Esophagus squamous epithelium (tissue), 5 donors: ENCODE measurements at regions not wholly inside any gene's neighbourhood (a gene's known extent, or its start where the extent isn't known, plus 50 kb on each side); places are given as distances from the start of the nearest gene placed in this dataset.

Experiments
- DNase-seq: peaks from one replicate; lab custom pipeline; 2025; lab: John Stamatoyannopoulos, UW
- H3K27ac ChIP-seq, 4 donors: fragments of 200-600 bp; sonication (generic); one replicate each; pipeline ENCODE4 v1.5.1; 2016 to 2019; ENCODE audit warnings: mild to moderate bottlenecking in 1 of 4
- H3K27me3 ChIP-seq, 4 donors: fragments of 200-600 bp; sonication (generic); 1 replicate in 3 of 4; 2 replicates in 1 of 4; pipeline versions ENCODE4 v1.5.1 to v1.6.0; 2017 to 2021; ENCODE audit warnings: antibody characterized with exemption in 1 of 4
- H3K36me3 ChIP-seq, 3 donors: fragments of 200-600 bp; sonication (generic); one replicate each; pipeline ENCODE4 v1.5.1; 2016 to 2019
- H3K4me1 ChIP-seq, 3 donors: fragments of 200-600 bp; sonication (generic); one replicate each; pipeline ENCODE4 v1.5.1; 2017 to 2019
- H3K4me3 ChIP-seq, 4 donors: fragments of 200-600 bp; sonication (generic); 1 replicate in 3 of 4; 2 replicates in 1 of 4; pipeline ENCODE4 v1.5.1; 2016 to 2019; ENCODE audit warnings: mild to moderate bottlenecking in 2 of 4, moderate library complexity in 1 of 4
- H3K9me3 ChIP-seq, 3 donors: fragments of 200-600 bp; sonication (generic); one replicate each; pipeline ENCODE4 v1.5.1; 2016 to 2019
- POLR2A ChIP-seq, 4 donors: fragments of 450-650 bp; IDR thresholded peaks; one replicate each; pipeline ENCODE4 v1.6.1; 2017; ENCODE audit warnings: antibody characterized with exemption in 4 of 4, mild to moderate bottlenecking in 4 of 4, moderate library complexity in 3 of 4
- WGBS, 2 donors: methylation state at CpG; one replicate each; pipeline ENCODE4 v1.1.5; 2018; 5-methylcytosine and 5-hydroxymethylcytosine counted together
- intact Hi-C: fragments of 100-400 bp; cut with DNase I; formaldehyde crosslinking; loops from one replicate; pipeline ENCODE4 v1.15.0; 2022
- TF ChIP-seq, protein P1 (sequence below), 6 experiments: fragments of 450-650 bp in 4 of 6; fragments of 200-600 bp in 2 of 6; sonication (generic) in 2 of 6; IDR thresholded peaks; one replicate each; pipeline ENCODE4 v1.5.1; 2016 to 2019; ENCODE audit warnings: antibody characterized with exemption in 6 of 6, mild to moderate bottlenecking in 4 of 6, moderate library complexity in 4 of 6
- donor health status: DM: yes; HTN: yes; CAD: no.

- no peak for DNase-seq
- no peaks in the 10 kb centered on the region for H3K4me1 ChIP-seq
- no peaks in the 10 kb centered on the region for H3K36me3 ChIP-seq
- H3K27ac ChIP-seq = no peak overlapping the region
- peaks cover 0 to 3% (median 0%) of the 10 kb centered on the region in 4 donors for H3K27me3 ChIP-seq
- TF ChIP-seq, protein P1, sequence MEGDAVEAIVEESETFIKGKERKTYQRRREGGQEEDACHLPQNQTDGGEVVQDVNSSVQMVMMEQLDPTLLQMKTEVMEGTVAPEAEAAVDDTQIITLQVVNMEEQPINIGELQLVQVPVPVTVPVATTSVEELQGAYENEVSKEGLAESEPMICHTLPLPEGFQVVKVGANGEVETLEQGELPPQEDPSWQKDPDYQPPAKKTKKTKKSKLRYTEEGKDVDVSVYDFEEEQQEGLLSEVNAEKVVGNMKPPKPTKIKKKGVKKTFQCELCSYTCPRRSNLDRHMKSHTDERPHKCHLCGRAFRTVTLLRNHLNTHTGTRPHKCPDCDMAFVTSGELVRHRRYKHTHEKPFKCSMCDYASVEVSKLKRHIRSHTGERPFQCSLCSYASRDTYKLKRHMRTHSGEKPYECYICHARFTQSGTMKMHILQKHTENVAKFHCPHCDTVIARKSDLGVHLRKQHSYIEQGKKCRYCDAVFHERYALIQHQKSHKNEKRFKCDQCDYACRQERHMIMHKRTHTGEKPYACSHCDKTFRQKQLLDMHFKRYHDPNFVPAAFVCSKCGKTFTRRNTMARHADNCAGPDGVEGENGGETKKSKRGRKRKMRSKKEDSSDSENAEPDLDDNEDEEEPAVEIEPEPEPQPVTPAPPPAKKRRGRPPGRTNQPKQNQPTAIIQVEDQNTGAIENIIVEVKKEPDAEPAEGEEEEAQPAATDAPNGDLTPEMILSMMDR (IDR thresholded peaks at IDR 0.05) = no peak
- no peak for TF ChIP-seq POLR2A (IDR thresholded peaks at IDR 0.05)
- 79 to 84% methylated on average over 5 of the region's 5 CpGs for WGBS, 2 donors
- intact Hi-C loops = no loop called here
- no peaks in the 10 kb centered on the region for H3K9me3 ChIP-seq
- no peak overlapping the region for H3K4me3 ChIP-seq
These were observed 279.3 kb downstream of the SKIDA1 start for GRCh38 chr10:21246178-21246577.

GRCh38 chr10:21243748-21244257 is 281.7 kb downstream of the SKIDA1 start:
- H3K9me3 ChIP-seq = no peaks in the 10 kb centered on the region
- no peak for TF ChIP-seq POLR2A (IDR thresholded peaks at IDR 0.05)
- TF ChIP-seq, protein P1 (IDR thresholded peaks at IDR 0.05) = no peak
- H3K4me3 ChIP-seq = no peak overlapping the region
- no peaks in the 10 kb centered on the region for H3K36me3 ChIP-seq
- no peak overlapping the region for H3K27ac ChIP-seq
- H3K4me1 ChIP-seq = no peaks in the 10 kb centered on the region
- 85 to 89% methylated on average over 8 of the region's 8 CpGs for WGBS, 2 donors
- H3K27me3 ChIP-seq = no peaks in the 10 kb centered on the region
- intact Hi-C loops = no loop called here
- no peak for DNase-seq

DNA sequence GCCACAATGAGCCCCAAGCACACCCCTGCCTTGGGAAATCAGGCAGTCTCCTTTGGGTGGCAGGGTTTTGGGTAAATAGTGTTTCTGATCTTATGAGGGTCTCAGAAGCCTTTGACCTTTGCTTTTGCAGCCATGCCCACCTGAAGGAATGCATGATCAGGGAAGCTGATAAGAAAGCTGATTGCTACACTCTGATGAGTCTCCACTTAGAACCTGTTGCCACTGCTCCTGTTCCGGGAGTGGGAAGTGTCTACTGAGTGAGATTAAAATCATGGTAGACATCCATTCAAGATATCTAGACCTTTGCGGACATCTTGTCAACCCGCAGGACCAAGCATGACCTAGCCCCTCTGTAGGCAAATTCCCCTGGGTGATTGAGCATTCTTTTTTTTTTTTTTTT is 282.6 kb downstream of the SKIDA1 start:
- 69 to 87% methylated on average over 3 of the region's 3 CpGs for WGBS, 2 donors
- Histone ChIP-seq H3K36me3 (no peaks in the 10 kb centered on the region), H3K9me3 (no peaks in the 10 kb centered on the region), H3K4me3 (no peak overlapping the region), H3K27ac (no peak overlapping the region), H3K27me3 (no peaks in the 10 kb centered on the region), H3K4me1 (no peaks in the 10 kb centered on the region)
- no peak for DNase-seq
- intact Hi-C loops = no loop called here
- no peak for TF ChIP-seq POLR2A (IDR thresholded peaks at IDR 0.05)
- TF ChIP-seq, protein P1 (IDR thresholded peaks at IDR 0.05) = no peak

GRCh38 chr10:21238717-21239116 is 286.8 kb downstream of the SKIDA1 start:
- H3K4me3 ChIP-seq = no peak overlapping the region

GRCh38 chr10:21238044-21238443 is 287.4 kb downstream of the SKIDA1 start:
- TF ChIP-seq, protein P1 (IDR thresholded peaks at IDR 0.05) = no peak
- no peak for TF ChIP-seq POLR2A (IDR thresholded peaks at IDR 0.05)
- H3K27ac ChIP-seq = no peak overlapping the region
- H3K4me1 ChIP-seq = no peaks in the 10 kb centered on the region
- no peak for DNase-seq
- no peaks in the 10 kb centered on the region for H3K36me3 ChIP-seq
- 81 to 86% methylated on average over 4 to 5 of the region's 5 CpGs for WGBS, 2 donors
- intact Hi-C loops = no loop called here
- H3K4me3 ChIP-seq = no peak overlapping the region
- no peaks in the 10 kb centered on the region for H3K9me3 ChIP-seq
- H3K27me3 ChIP-seq = no peaks in the 10 kb centered on the region

More at GRCh38 chr10:21238717-21239116, 286.8 kb downstream of the SKIDA1 start:
- Histone ChIP-seq H3K27ac (no peak overlapping the region), H3K27me3 (no peaks in the 10 kb centered on the region), H3K36me3 (no peaks in the 10 kb centered on the region), H3K9me3 (no peaks in the 10 kb centered on the region), H3K4me1 (no peaks in the 10 kb centered on the region)
- 46 to 69% methylated on average over 2 of the region's 2 CpGs for WGBS, 2 donors
- TF ChIP-seq POLR2A (IDR thresholded peaks at IDR 0.05) = no peak
- TF ChIP-seq, protein P1 (IDR thresholded peaks at IDR 0.05) = no peak
- no peak for DNase-seq
- intact Hi-C loops = no loop called here
